ENCODE measurements at regions not wholly inside any gene's neighbourhood (a gene's known extent, or its start where the extent isn't known, plus 50 kb on each side); places are given as distances from the start of the nearest gene placed in this dataset.

GRCh38 chr11:29075726-29076125, 941.1 kb downstream of the KCNA4 start:
- no peaks in the 10 kb centered on the region for H3K36me3 ChIP-seq (ENCODE audit: control insufficient read depth in 2 of 2, extremely low read depth in 1 of 2, insufficient read depth in 2 of 2, low read length in 2 of 2)
- H3K27ac ChIP-seq (ENCODE audit: insufficient read depth, low read depth, low read length): no peak overlapping the region
- dilution Hi-C loops (cut with MboI; ENCODE audit: extremely low pct_ligation_motif_present, low sequenced_read_pairs): no loop called here
- no peaks in the 10 kb centered on the region for H3K9me1 ChIP-seq (replicated peaks; ENCODE audit: control insufficient read depth, extremely low read depth, insufficient read depth, low read length)
- H3K27me3 ChIP-seq (ENCODE audit: control insufficient read depth in 2 of 2, insufficient read depth in 2 of 2, low read length in 2 of 2): no peaks in the 10 kb centered on the region
- no peaks in the 10 kb centered on the region for H4K20me1 ChIP-seq (replicated peaks; ENCODE audit: control insufficient read depth, extremely low read depth, insufficient read depth, low read length)
- FAIRE-seq: no peak
- no peak for DNase-seq (ENCODE audit: low read depth, low spot score)
- H3K9me3 ChIP-seq (replicated peaks; ENCODE audit: control insufficient read depth, insufficient read depth, low read length): no peaks in the 10 kb centered on the region
- CTCF ChIA-PET: no interaction called here
- POLR2A ChIA-PET: no interaction called here
- H3K79me2 ChIP-seq (ENCODE audit: control insufficient read depth, insufficient read depth, low read length): no peaks in the 10 kb centered on the region
- H3K4me1 ChIP-seq (ENCODE audit: control insufficient read depth, extremely low read depth, insufficient read depth, low read length): no peaks in the 10 kb centered on the region
- no peak overlapping the region for H2AFZ ChIP-seq (ENCODE audit: low read depth, low read length)
- intact Hi-C loops (cut with micrococcal nuclease): no loop called here
- H3K4me3 ChIP-seq (replicated peaks in 1 of 3; ENCODE audit: insufficient read depth in 1 of 3, low read depth in 1 of 3, low read length in 3 of 3): no peak overlapping the region
- TF ChIP-seq CTCF (IDR thresholded peaks at IDR 0.05; ENCODE audit: extremely low read depth in 1 of 2, insufficient read depth in 1 of 2, low read depth in 1 of 2, low read length in 2 of 2) (no peak), MYC (IDR thresholded peaks at IDR 0.05; ENCODE audit: low read depth, low read length) (no peak), EZH2 (IDR thresholded peaks at IDR 0.05; ENCODE audit: borderline replicate concordance, low read depth, low read length, severe bottlenecking) (no peak), FOS (IDR thresholded peaks at IDR 0.05; ENCODE audit: borderline replicate concordance, insufficient read depth, low read length) (no peak), GATA2 (IDR thresholded peaks at IDR 0.05; ENCODE audit: insufficient read depth, insufficient read length, low read depth, low read length) (no peak), POLR2A (IDR thresholded peaks at IDR 0.05; ENCODE audit: low read depth, low read length) (no peak), POLR2AphosphoS5 (IDR thresholded peaks at IDR 0.05; ENCODE audit: insufficient read depth, low read depth, low read length) (no peak), JUN (IDR thresholded peaks at IDR 0.05; ENCODE audit: borderline replicate concordance, insufficient read depth, insufficient read length, low read depth) (no peak)
- TF ChIP-seq, protein P1, sequence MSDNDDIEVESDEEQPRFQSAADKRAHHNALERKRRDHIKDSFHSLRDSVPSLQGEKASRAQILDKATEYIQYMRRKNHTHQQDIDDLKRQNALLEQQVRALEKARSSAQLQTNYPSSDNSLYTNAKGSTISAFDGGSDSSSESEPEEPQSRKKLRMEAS (IDR thresholded peaks at IDR 0.05; ENCODE audit: insufficient read depth, insufficient read length): no peak
- no peak overlapping the region for H3K9ac ChIP-seq (replicated peaks; ENCODE audit: extremely low read depth, insufficient read depth, low read length)
- H3K4me2 ChIP-seq (ENCODE audit: insufficient read depth, low read length): no peak overlapping the region
- no TSS peak for BruUV-seq (replicated peaks)
